Activated CD8-positive, alpha-beta T cell treated with anti-CD3 and anti-CD28 coated beads for 36 hours (primary cell): ENCODE measurements at regions not wholly inside any gene's neighbourhood (a gene's known extent, or its start where the extent isn't known, plus 50 kb on each side); places are given as distances from the start of the nearest gene placed in this dataset.

Experiments
- ATAC-seq: fragments of 200-7000 bp; cut with Tn5 transposase; one replicate; pipeline ENCODE4 v1.10.0; 2021; ENCODE audit warnings: mild to moderate bottlenecking, moderate library complexity
- CTCF ChIA-PET: fragments of 350-600 bp; sonication (Branson Sonifier 250); formaldehyde crosslinking; loops from one replicate; lab custom pipeline; 2021; ENCODE audit warnings: antibody characterized with exemption; lab: Charles Lee
- POLR2A ChIA-PET: fragments of 350-600 bp; sonication (Branson Sonifier 250); formaldehyde crosslinking; loops from one replicate; lab custom pipeline; 2021; ENCODE audit warnings: antibody characterized with exemption; lab: Charles Lee
- DNase-seq: peaks from one replicate; pipeline ENCODE4 v3.0.0-alpha.2; 2020
- H3K27ac Mint-ChIP-seq: one replicate; pipeline ENCODE4 v1.8.0; 2021; ENCODE audit warnings: mild to moderate bottlenecking, mixed read lengths
- H3K27me3 Mint-ChIP-seq: one replicate; pipeline ENCODE4 v1.8.0; 2021; ENCODE audit warnings: mixed read lengths
- H3K36me3 Mint-ChIP-seq: one replicate; pipeline ENCODE4 v1.8.0; 2021; ENCODE audit warnings: low read depth, mixed read lengths
- H3K4me1 Mint-ChIP-seq: one replicate; pipeline ENCODE4 v1.8.0; 2021; ENCODE audit warnings: low read depth, mixed read lengths
- H3K4me3 Mint-ChIP-seq: one replicate; pipeline ENCODE4 v1.8.0; 2021; ENCODE audit warnings: mild to moderate bottlenecking, moderate library complexity, mixed read lengths
- H3K9me3 Mint-ChIP-seq: one replicate; pipeline ENCODE4 v1.8.0; 2021; ENCODE audit warnings: mixed read lengths
- intact Hi-C: fragments of 100-400 bp; cut with micrococcal nuclease; formaldehyde crosslinking; loops from one replicate; pipeline ENCODE4 v1.10.0; 2022
- TF ChIP-seq, protein P1 (sequence below): fragments of 200-600 bp; IDR thresholded peaks from one replicate; pipeline ENCODE4 v1.8.0; 2022; ENCODE audit warnings: antibody characterized with exemption, mild to moderate bottlenecking

- no peak for DNase-seq
- no peaks in the 10 kb centered on the region for H3K27me3 Mint-ChIP-seq
- intact Hi-C loops: no loop called here
- H3K36me3 Mint-ChIP-seq: no peaks in the 10 kb centered on the region
- ChIA-PET POLR2A (interaction anchor here (0.6 kb wide), 1 partner anchor 8 kb away, joined by 3 read pairs; no protein-coding TSS in a partner anchor), CTCF (no interaction called here)
- H3K27ac Mint-ChIP-seq: no peak overlapping the region
- no peaks in the 10 kb centered on the region for H3K9me3 Mint-ChIP-seq
- no peak overlapping the region for H3K4me3 Mint-ChIP-seq
- no peaks in the 10 kb centered on the region for H3K4me1 Mint-ChIP-seq
- TF ChIP-seq, protein P1, sequence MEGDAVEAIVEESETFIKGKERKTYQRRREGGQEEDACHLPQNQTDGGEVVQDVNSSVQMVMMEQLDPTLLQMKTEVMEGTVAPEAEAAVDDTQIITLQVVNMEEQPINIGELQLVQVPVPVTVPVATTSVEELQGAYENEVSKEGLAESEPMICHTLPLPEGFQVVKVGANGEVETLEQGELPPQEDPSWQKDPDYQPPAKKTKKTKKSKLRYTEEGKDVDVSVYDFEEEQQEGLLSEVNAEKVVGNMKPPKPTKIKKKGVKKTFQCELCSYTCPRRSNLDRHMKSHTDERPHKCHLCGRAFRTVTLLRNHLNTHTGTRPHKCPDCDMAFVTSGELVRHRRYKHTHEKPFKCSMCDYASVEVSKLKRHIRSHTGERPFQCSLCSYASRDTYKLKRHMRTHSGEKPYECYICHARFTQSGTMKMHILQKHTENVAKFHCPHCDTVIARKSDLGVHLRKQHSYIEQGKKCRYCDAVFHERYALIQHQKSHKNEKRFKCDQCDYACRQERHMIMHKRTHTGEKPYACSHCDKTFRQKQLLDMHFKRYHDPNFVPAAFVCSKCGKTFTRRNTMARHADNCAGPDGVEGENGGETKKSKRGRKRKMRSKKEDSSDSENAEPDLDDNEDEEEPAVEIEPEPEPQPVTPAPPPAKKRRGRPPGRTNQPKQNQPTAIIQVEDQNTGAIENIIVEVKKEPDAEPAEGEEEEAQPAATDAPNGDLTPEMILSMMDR: no peak
- no peak for ATAC-seq
Measured at GRCh38 chr12:5308996-5309395, 122.9 kb upstream of the NTF3 start.

DNA sequence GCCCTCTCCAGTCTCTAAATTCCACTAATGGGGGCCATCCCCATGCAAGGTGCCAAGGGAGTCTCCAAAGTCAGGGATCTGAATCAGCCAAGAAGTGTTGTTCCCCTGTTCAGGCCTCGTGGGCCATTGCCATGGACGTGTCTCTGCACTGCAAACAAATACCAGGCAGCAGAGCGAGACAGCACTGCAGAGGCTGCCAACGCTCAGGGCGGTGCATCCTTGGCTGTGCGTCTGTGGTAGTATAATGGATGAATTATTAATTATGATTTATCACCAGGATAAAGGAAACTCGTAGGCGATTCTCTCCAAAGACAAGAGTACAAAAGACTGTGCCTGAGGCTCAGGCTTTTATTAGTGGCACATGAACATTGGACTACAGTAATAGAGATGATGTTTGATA, 122.3 kb upstream of the NTF3 start:
- no peak for DNase-seq
- ATAC-seq: no peak
- H3K4me1 Mint-ChIP-seq: no peaks in the 10 kb centered on the region
- TF ChIP-seq, protein P1: no peak
- no peak overlapping the region for H3K4me3 Mint-ChIP-seq
- intact Hi-C loops: no loop called here
- H3K9me3 Mint-ChIP-seq: peaks cover 2% of the 10 kb centered on the region
- H3K36me3 Mint-ChIP-seq: no peaks in the 10 kb centered on the region
- H3K27me3 Mint-ChIP-seq: no peaks in the 10 kb centered on the region
- POLR2A ChIA-PET: no interaction called here
- CTCF ChIA-PET: no interaction called here
- H3K27ac Mint-ChIP-seq: no peak overlapping the region

DNA sequence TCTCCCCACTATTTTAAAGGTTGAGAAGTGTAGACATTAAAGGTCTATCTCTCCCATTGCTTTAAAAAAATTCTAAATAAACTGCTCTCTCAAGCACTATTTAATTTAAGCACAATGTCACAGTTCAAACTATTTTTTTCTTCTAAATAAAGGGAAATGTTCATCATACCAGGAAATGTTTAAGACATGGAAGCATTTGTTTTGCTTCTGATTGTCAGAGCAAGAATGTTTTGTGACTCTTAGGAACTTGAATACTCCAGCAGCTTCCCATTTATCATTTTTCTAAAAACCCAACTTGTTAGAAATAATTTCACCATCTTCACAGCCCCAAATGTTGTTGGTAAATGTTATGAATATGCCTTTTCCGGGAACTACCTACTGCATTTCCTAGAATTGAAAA, 121.8 kb upstream of the NTF3 start:
- Mint-ChIP-seq H3K36me3 (no peaks in the 10 kb centered on the region), H3K4me1 (no peaks in the 10 kb centered on the region), H3K27ac (no peak overlapping the region), H3K27me3 (no peaks in the 10 kb centered on the region), H3K4me3 (no peak overlapping the region), H3K9me3 (peaks cover 3% of the 10 kb centered on the region)
- ChIA-PET POLR2A (no interaction called here), CTCF (no interaction called here)
- no peak for DNase-seq
- intact Hi-C loops: no loop called here
- TF ChIP-seq, protein P1: no peak
- ATAC-seq: no peak

GRCh38 chr12:5317556-5317955, 114.4 kb upstream of the NTF3 start:
- Mint-ChIP-seq H3K27me3 (peaks cover 18% of the 10 kb centered on the region), H3K36me3 (no peaks in the 10 kb centered on the region), H3K27ac (no peak overlapping the region), H3K4me1 (no peaks in the 10 kb centered on the region), H3K9me3 (peaks cover 3% of the 10 kb centered on the region), H3K4me3 (no peak overlapping the region)
- intact Hi-C loops: no loop called here
- ChIA-PET POLR2A (interaction anchor here (0.6 kb wide), 1 partner anchor 8 kb away, joined by 3 read pairs; no protein-coding TSS in a partner anchor), CTCF (no interaction called here)
- TF ChIP-seq, protein P1: no peak
- DNase-seq: no peak
- ATAC-seq: no peak

DNA sequence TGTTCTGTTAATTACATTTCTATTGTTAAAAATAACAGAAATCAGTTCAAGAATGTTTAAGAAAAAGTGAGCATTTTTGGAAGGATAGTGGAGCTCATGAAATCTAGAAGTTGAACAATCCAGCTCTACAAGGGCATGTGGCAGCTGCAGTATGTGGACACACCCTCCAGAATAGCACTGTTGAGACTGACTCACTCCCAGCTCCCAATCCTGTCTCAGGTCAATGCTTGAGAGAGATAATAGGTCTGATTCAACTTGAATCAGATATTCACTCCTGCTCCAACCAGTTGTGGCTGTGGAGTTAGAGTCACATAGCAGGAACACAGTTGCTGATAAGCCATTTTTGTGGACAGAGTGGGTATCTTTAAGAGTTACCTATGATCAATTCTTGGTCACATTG, 113.0 kb upstream of the NTF3 start:
- Mint-ChIP-seq H3K27me3 (peaks cover 18% of the 10 kb centered on the region), H3K4me3 (no peak overlapping the region), H3K36me3 (no peaks in the 10 kb centered on the region), H3K9me3 (peaks cover 3% of the 10 kb centered on the region), H3K4me1 (no peaks in the 10 kb centered on the region), H3K27ac (no peak overlapping the region)
- intact Hi-C loops: no loop called here
- POLR2A ChIA-PET: no interaction called here
- CTCF ChIA-PET: no interaction called here
- TF ChIP-seq, protein P1: no peak
- DNase-seq (no peak), ATAC-seq (no peak)
